Embryonic facial prominence (tissue), 1 donor: ENCODE measurements at regions not wholly inside any gene's neighbourhood (a gene's known extent, or its start where the extent isn't known, plus 50 kb on each side); places are given as distances from the start of the nearest gene placed in this dataset.
"Not testable (repeated sequence)": the region's sequence is repeated elsewhere in the genome, so short reads cannot be mapped to it uniquely, and the experiment has no call there.

Experiments
- DNase-seq: peaks from one replicate; pipeline ENCODE4 v3.0.0-alpha.2; 2016; ENCODE audit errors: extremely low spot score

- no peak for DNase-seq
Observed at GRCh38 chr9:82894961-82895821, 167.8 kb downstream of the RASEF start.

DNA sequence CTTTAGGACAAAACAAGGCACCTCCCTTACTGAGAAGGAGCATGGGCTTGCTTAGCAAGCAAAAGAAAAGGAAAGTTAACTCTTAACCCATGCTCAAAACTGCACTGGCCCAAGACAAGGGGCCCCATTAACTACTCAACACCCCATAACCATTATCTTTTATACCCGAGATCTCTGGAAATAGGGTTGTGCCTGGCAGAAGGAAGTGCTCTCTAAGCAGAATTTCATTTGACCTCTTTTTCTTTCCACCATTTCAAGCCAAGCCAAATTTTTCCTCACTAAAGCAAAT, 167.2 kb downstream of the RASEF start:
- no peak for DNase-seq

DNA sequence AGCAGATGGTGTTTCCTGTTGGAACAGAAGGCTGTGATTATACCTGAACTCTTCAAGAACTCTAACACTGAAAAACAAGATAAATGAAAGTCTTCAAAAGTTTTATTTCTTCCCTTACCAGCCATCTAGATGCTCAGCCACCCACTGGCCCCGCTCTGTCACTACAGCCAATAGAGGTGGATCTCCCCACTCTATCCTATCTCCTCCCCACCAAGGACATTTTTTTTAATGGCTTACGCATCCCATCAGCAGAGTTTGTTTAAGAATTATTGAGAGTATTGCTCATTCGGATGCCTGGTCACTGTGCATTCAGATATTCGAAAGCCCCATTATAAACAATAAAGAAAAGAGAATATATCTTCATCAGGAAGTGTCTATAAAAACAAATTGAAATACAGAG, 159.4 kb downstream of the RASEF start:
- no peak for DNase-seq

DNA sequence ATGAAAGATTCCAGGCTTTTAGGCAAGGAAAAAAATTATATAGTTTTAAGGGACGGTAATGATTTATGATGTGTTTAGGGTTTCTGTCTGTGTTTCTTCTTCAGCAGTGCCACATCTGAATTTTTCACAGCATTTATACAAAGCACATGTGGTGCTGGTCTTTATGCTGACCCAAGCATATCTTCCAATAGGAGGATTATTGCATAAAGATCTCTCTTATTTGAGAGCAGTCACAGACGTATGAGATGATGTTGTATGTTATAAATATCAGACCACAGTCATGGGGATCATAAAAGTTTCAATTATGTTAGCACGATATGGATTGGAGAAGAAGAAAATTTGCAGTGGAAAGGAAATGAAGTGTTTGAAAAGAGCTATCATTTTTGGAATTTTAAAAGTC, 150.9 kb downstream of the RASEF start:
- no peak for DNase-seq

DNA sequence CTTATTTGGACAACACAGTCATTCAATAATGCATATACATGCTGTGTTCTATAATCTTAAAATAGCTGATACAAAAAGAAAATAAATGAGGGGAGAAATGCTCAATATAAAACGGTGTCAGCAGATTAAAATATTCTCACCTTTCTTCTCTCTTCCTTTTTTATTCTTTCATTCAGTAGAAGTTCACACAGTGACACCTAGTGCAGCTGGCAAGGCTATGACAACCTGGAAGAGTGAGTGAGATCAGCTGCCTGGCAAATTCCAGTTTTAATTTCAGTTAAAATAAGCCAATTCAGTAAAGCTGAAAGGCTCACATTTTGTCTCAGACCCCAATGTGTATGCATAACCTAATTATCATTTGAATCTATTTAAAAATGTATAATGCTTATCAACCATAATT, 150.3 kb downstream of the RASEF start:
- no peak for DNase-seq

GRCh38 chr9:82916238-82916637, 146.7 kb downstream of the RASEF start:
- DNase-seq: not testable (repeated sequence)

DNA sequence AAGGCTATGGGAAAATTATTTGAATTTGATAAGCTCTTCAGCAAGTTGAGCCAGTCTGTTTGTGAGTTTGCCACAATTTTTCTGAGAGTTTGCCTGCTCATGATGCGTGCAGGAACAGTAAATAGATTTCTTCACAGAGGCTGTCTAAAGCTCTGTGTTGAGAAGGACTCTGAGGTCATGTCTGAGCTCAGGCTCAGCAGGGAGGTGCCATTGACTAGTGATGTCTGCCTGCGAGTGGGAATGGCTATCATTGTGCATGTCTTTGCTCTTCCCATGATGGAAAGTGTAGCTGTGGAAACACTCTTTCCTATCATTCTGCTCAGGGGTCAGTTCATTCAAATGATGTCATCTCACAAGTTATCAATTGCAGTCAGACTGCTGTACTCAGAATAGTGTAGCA, 142.8 kb downstream of the RASEF start:
- DNase-seq: no peak

DNA sequence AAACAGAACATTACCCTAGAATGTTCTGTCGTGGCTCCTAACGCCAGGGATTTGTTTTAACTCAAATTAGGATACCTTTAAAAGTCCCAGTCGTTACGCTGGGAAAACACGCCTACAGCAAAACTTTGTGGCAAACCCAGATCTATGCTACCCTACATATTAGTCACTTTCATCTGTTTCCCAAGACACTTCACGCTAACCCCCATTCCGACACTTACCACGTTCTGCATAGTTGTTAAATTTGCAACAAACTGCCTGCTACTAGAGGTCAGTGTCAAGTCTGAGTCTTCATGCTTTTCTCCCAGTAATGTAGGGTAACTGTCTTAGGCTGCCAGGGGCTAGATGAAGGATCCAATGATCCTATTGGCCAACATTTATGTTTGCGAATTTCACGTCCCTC, 140.3 kb downstream of the RASEF start:
- DNase-seq: no peak

DNA sequence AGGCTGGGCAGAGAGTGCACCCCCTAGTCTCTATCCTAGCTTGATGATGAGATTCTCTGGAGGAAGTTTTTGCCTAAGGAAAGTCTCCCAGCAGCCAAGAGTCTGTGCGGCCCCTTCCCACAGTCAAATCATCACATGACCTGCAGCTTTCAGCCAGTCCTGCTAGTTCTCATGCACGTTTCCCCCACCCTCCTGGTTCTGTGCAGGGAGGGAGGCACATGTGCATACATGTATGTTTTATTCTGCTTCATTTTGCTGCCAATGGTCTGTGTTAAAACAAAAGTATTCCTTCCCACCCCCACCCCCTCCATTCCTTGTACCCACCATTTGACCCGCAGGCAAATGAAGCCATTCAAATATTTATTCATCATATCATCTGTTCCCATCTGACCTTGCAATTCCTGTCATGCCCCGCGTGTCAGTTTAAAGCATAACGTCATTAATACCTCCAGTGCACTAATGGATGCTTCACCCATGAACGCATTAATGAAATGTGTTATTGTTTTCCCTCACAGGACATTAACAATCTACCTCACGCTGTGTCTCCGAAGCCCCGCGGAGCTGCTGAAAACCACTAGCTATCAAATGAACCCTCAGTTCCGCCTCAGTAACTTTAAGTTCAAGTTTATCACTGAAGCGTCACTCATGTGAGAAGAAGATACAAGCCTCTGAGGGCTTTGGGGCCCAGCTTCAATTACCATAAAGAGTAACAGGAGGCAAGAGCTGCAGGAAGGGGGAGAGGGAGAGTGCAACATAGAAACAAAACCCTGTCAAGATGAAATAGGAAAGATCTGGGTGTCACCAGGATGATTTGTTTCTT, 139.6 kb downstream of the RASEF start:
- DNase-seq: no peak

- no peak for DNase-seq
Observed at GRCh38 chr9:82923912-82924605, 138.9 kb downstream of the RASEF start.
